Activated CD8-positive, alpha-beta T cell treated with anti-CD3 and anti-CD28 coated beads, Interleukin-2, amount 10 ng/mL, durations not matched to agents 7 days and 5 days (primary cell): ENCODE measurements at regions not wholly inside any gene's neighbourhood (a gene's known extent, or its start where the extent isn't known, plus 50 kb on each side); places are given as distances from the start of the nearest gene placed in this dataset.
"Not testable (repeated sequence)": the region's sequence is repeated elsewhere in the genome, so short reads cannot be mapped to it uniquely, and the experiment has no call there.

Source experiments
- ATAC-seq: fragments of 150-1000 bp; cut with Tn5 transposase; one replicate; pipeline ENCODE4 v1.10.0; 2021; ENCODE audit warnings: moderate library complexity
- CTCF ChIA-PET: fragments of 350-600 bp; sonication (Branson Sonifier 250); formaldehyde crosslinking; loops from one replicate; lab custom pipeline; 2021; ENCODE audit warnings: antibody characterized with exemption; lab: Charles Lee
- POLR2A ChIA-PET: fragments of 350-600 bp; sonication (Branson Sonifier 250); formaldehyde crosslinking; loops from one replicate; lab custom pipeline; 2021; ENCODE audit warnings: antibody characterized with exemption; lab: Charles Lee
- DNase-seq: peaks from one replicate; pipeline ENCODE4 v3.0.0-alpha.2; 2020
- H3K27ac Mint-ChIP-seq: one replicate; pipeline ENCODE4 v1.8.0; 2021; ENCODE audit warnings: mild to moderate bottlenecking, mixed read lengths
- H3K27me3 Mint-ChIP-seq: one replicate; pipeline ENCODE4 v1.8.0; 2021; ENCODE audit warnings: low read depth, mixed read lengths
- H3K36me3 Mint-ChIP-seq: one replicate; pipeline ENCODE4 v1.8.0; 2021; ENCODE audit warnings: low read depth, mixed read lengths
- H3K4me1 Mint-ChIP-seq: one replicate; pipeline ENCODE4 v1.8.0; 2021; ENCODE audit warnings: low read depth, mixed read lengths
- H3K4me3 Mint-ChIP-seq: one replicate; pipeline ENCODE4 v1.8.0; 2021; ENCODE audit warnings: mild to moderate bottlenecking, mixed read lengths
- H3K9me3 Mint-ChIP-seq: one replicate; pipeline ENCODE4 v1.8.0; 2022; ENCODE audit warnings: mixed read lengths; ENCODE audit not compliant: insufficient read depth

DNA sequence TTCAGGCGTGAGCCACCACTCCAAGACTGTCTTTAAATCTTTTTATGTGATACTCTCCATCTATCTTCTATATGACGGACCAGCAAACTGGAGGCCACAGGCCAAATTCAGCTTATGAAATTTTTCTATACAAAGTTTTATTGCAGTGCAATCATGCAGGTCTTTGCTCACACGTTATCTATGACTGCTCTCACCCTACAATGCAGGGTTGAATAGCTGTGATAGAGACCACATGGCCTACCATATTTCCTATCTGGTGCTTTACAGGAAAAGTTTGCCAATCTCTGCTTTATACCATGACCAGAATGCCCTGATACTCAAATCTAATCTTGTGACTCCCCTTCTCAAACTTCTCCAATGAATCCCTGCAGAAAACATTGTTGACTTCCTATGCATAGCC lies 89.5 kb upstream of the ACBD5 start:
- no peaks in the 10 kb centered on the region for H3K4me1 Mint-ChIP-seq
- H3K36me3 Mint-ChIP-seq = no peaks in the 10 kb centered on the region
- no peaks in the 10 kb centered on the region for H3K9me3 Mint-ChIP-seq
- no peak overlapping the region for H3K27ac Mint-ChIP-seq
- no peak for ATAC-seq
- ChIA-PET CTCF (interaction anchor here (1.2 kb wide), 1 partner anchor 29 kb away, joined by 3 read pairs; no protein-coding TSS in a partner anchor), POLR2A (no interaction called here)
- no peak overlapping the region for H3K4me3 Mint-ChIP-seq
- peaks cover 16% of the 10 kb centered on the region for H3K27me3 Mint-ChIP-seq
- no peak for DNase-seq

DNA sequence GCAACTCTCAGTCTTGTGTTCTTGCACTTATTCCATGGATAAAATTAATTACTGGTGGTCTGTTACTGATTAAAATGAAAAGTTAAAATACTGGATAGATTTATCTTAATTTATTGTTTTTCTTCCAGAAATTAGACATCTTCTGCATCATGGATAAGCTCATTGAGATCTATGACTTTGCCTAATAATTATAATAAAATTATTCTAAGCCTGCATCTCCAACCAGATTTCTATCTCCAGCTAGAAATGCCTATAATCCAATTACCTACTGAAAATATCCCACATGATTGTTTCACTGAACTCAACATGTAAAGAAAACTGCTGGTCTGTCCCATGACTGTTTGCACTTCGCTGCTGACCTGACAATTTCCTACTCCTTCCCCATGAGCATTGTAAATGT lies 88.3 kb upstream of the ACBD5 start:
- H3K36me3 Mint-ChIP-seq = no peaks in the 10 kb centered on the region
- no peak overlapping the region for H3K4me3 Mint-ChIP-seq
- H3K9me3 Mint-ChIP-seq = no peaks in the 10 kb centered on the region
- H3K27ac Mint-ChIP-seq = no peak overlapping the region
- ATAC-seq (no peak), DNase-seq (no peak)
- peaks cover 16% of the 10 kb centered on the region for H3K27me3 Mint-ChIP-seq
- CTCF ChIA-PET = no interaction called here
- POLR2A ChIA-PET = no interaction called here
- H3K4me1 Mint-ChIP-seq = no peaks in the 10 kb centered on the region

DNA sequence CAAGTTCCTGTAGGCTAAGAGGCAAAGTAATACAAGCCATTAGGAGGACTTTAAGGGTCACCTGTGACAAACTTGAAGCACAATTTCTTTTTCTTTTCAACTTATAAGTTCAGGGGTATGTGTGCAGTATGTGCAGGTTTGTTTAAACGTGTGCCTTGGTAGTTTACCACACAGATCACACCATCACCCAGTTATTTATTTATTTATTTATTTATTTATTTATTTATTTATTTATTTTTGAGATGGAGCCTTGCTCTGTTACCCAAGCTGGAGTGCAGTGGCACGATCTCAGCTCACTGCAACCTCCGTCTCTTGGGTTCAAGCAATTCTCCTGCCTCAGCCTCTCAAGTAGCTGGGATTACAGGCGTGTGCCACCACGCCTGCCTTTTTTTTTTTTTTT lies 86.2 kb upstream of the ACBD5 start:
- H3K27me3 Mint-ChIP-seq = peaks cover 16% of the 10 kb centered on the region
- CTCF ChIA-PET, POLR2A ChIA-PET: not testable (repeated sequence)

DNA sequence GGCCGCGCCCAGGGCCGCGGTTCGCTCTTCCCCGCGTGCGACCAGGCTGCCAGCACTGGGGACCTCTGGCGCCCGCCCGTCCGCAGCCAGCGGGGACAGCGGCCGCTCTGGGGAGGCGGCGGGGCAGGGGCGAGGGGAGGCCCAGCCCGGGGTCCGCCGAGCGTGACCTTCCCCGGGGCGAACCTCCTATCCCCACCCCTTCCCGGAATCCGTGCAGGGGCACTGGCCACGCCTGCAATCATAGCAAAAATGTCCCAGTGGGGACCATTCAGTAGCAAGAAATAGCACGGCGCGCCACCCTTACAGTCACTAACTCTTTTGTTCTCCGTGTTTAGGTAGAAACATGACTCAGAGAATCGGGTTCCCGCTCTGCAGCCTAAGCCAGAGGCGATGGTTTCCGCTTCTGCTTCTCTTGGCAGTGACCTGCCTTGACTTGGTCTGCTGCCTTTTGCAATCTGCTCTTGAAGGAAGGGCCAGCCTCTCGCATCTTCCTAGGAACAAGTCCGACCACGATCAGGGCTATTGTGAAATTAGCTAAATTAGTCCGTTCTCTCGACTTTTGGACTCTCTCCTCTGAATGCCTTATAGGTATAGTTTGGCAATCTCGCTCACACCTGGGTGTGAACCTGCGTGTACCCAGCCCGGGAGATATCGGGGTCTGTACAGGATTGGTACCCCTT lies 79.3 kb upstream of the ACBD5 start:
- no peaks in the 10 kb centered on the region for H3K36me3 Mint-ChIP-seq
- H3K4me3 Mint-ChIP-seq = no peak overlapping the region
- H3K27me3 Mint-ChIP-seq = peaks cover 15% of the 10 kb centered on the region

More for the DNA sequence above, 86.2 kb upstream of the ACBD5 start:
- not testable (repeated sequence) for DNase-seq, H3K4me1 Mint-ChIP-seq, H3K4me3 Mint-ChIP-seq, H3K9me3 Mint-ChIP-seq, H3K36me3 Mint-ChIP-seq, H3K27ac Mint-ChIP-seq, ATAC-seq

DNA sequence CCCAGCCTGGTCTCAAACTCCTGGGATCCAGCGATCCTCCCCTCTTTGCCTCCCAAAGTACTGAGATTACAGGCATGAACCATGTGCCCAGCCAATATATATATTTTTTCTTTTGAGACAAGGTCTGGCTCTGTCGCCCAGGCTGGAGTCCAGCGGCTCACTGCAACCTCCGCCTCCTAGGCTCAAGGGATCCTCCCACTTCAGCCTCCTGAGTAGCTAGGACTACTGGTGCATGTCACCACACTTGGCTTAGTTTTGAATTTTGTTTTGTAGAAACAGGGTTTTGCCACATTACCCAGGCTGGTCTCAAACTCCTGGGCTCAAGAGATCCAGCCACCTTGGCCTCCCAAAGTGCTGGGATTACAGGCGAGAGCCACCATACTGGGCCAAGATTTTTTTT lies 78.5 kb upstream of the ACBD5 start:
- H3K4me1 Mint-ChIP-seq, CTCF ChIA-PET, H3K4me3 Mint-ChIP-seq, H3K36me3 Mint-ChIP-seq, H3K27ac Mint-ChIP-seq, H3K9me3 Mint-ChIP-seq, ATAC-seq, POLR2A ChIA-PET, DNase-seq: not testable (repeated sequence)
- peaks cover 17% of the 10 kb centered on the region for H3K27me3 Mint-ChIP-seq

More for the DNA sequence above, 79.3 kb upstream of the ACBD5 start:
- Mint-ChIP-seq H3K27ac (no peak overlapping the region), H3K4me1 (no peaks in the 10 kb centered on the region), H3K9me3 (no peaks in the 10 kb centered on the region)
- ChIA-PET POLR2A (no interaction called here), CTCF (no interaction called here)
- ATAC-seq (no peak), DNase-seq (no peak)

DNA sequence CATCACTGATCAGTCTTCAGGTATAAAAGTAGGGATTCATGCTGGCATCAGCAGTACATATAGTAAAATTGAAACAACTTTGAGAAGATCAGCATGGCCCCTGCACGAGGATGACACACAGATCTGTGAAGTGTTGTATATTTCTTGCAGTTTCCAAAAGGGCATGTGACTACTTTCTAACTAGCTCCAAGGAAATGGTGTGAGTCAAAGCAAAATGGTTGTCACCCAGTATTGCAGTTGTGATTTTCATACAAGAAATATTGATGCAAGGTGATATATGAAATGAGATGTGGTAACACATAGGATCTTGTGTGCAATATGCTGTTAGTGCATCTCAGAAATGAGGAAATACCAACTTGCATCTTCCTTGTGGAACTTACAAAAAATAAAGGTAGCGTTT lies 74.5 kb upstream of the ACBD5 start:
- H3K27ac Mint-ChIP-seq, H3K9me3 Mint-ChIP-seq, ATAC-seq, H3K4me1 Mint-ChIP-seq, DNase-seq, CTCF ChIA-PET, H3K4me3 Mint-ChIP-seq, POLR2A ChIA-PET, H3K36me3 Mint-ChIP-seq: not testable (repeated sequence)
- H3K27me3 Mint-ChIP-seq = peaks cover 19% of the 10 kb centered on the region

DNA sequence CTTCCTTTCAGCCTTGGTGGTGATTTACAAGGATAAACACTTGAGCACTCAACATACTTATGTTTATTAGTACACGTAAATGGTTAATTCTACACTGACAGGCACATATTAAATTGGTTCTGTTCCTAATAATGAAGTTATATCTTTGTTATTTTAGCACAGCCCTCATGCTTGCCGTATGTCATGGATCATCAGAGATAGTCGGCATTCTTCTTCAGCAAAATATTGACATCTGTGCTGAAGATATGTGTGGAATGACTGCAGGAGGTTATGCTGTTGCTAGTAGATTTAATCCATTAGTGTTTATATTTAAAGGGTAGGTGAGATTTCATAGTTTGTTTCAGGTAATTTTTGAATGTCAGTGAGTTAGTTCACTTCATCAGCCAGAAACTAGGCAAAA lies 73.0 kb upstream of the ACBD5 start:
- H3K4me1 Mint-ChIP-seq, CTCF ChIA-PET, H3K36me3 Mint-ChIP-seq, POLR2A ChIA-PET, ATAC-seq, H3K9me3 Mint-ChIP-seq, H3K27ac Mint-ChIP-seq, DNase-seq, H3K4me3 Mint-ChIP-seq: not testable (repeated sequence)
- H3K27me3 Mint-ChIP-seq = peaks cover 16% of the 10 kb centered on the region

DNA sequence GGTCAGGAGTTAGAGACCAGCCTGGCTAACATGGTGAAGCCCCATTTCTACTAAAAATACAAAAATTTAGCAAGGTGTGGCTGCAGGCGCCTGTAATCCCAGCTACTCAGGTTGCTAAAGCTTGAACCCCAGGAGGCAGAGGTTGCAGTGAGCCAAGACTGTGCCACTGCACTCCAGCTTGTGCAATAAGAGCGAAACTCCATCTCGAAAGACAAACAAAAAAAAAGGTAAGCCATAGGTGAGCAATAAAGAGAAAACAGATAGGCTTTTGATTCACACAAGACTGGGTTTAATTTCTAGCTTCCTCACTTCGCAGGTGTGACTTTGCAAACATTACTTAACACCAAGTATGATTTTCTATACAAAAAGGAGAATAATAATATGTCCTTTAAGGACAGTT lies 72.3 kb upstream of the ACBD5 start:
- ATAC-seq = no peak
- CTCF ChIA-PET = no interaction called here
- H3K27me3 Mint-ChIP-seq = peaks cover 13% of the 10 kb centered on the region
- no peak for DNase-seq
- H3K9me3 Mint-ChIP-seq = no peaks in the 10 kb centered on the region
- POLR2A ChIA-PET = no interaction called here
- no peak overlapping the region for H3K27ac Mint-ChIP-seq
- H3K36me3 Mint-ChIP-seq = no peaks in the 10 kb centered on the region
- H3K4me3 Mint-ChIP-seq = no peak overlapping the region
- H3K4me1 Mint-ChIP-seq = no peaks in the 10 kb centered on the region

DNA sequence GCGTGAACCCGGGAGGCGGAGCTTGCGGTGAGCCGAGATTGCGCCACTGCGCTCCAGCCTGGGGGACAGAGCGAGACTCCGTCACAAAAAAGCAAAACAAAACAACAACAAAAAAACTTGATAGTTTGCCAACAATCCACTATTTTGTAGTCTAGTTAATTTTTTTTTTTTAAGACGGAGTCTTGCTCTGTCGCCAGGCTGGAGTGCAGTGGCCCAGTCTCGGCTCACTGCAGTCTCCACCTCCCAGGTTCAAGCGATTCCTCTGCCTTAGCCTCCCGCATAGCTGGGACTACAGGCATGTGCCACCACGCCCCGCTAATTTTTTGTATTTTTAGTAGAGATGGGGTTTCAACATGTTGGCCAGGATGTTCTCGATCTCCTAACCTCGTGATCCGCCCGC lies 71.2 kb upstream of the ACBD5 start:
- DNase-seq, H3K27ac Mint-ChIP-seq, H3K4me1 Mint-ChIP-seq, H3K9me3 Mint-ChIP-seq, H3K27me3 Mint-ChIP-seq, H3K4me3 Mint-ChIP-seq, ATAC-seq, CTCF ChIA-PET, POLR2A ChIA-PET, H3K36me3 Mint-ChIP-seq: not testable (repeated sequence)

DNA sequence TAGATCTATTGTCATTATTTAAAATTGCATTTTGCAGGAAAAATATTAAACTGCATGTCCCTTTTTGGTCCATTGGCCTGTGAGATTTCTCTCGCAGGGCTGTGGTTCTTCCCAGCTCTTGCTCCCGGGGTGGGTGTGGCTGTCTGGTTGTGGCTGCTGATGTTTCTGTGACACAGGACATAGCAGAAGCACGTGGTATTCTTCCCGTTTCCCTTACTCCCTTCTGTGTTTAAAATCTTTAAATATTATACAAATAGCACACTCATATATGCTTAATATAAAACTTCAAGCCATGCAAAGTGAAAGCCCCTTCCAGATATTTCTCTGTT lies 57.9 kb upstream of the ACBD5 start:
- H3K36me3 Mint-ChIP-seq, DNase-seq, H3K27me3 Mint-ChIP-seq, H3K27ac Mint-ChIP-seq, POLR2A ChIA-PET, H3K4me3 Mint-ChIP-seq, H3K9me3 Mint-ChIP-seq, ATAC-seq, H3K4me1 Mint-ChIP-seq, CTCF ChIA-PET: not testable (repeated sequence)

DNA sequence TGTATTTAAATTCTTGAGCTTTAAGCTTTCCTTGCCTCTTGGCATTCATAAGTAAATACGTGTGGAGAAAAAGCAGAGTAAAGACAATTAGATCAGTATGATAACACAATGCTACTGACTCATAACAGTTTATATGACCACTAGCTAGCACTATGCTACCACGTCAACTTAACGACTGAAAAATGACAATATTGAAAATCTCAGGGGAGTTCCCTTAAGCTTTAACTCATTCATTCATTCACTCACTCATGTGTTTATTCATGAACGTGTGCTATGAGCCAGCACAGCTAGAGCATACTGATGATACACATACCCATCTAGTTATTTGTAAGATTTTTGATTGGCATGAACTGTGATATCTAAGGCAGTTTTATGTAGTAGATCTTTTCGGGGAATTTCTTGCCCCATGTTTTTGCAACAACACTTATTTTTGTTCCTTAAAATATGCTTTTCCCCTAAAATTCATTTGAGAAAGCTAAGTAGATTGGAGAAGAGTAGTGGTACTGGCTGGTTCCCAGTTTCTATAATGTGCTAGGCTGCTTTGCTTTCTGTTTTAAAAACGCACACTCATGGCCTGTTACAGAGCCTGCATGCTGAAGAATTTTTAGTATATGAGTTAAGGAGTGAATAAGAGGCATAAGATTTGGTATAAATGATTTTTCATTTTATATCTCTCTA lies 57.4 kb upstream of the ACBD5 start:
- DNase-seq (no peak), ATAC-seq (no peak)
- ChIA-PET POLR2A (no interaction called here), CTCF (no interaction called here)
- no peak overlapping the region for H3K4me3 Mint-ChIP-seq
- H3K36me3 Mint-ChIP-seq = no peaks in the 10 kb centered on the region
- no peak overlapping the region for H3K27ac Mint-ChIP-seq
- H3K27me3 Mint-ChIP-seq = peaks cover 2% of the 10 kb centered on the region
- peaks cover 6% of the 10 kb centered on the region for H3K4me1 Mint-ChIP-seq
- H3K9me3 Mint-ChIP-seq = no peaks in the 10 kb centered on the region

DNA sequence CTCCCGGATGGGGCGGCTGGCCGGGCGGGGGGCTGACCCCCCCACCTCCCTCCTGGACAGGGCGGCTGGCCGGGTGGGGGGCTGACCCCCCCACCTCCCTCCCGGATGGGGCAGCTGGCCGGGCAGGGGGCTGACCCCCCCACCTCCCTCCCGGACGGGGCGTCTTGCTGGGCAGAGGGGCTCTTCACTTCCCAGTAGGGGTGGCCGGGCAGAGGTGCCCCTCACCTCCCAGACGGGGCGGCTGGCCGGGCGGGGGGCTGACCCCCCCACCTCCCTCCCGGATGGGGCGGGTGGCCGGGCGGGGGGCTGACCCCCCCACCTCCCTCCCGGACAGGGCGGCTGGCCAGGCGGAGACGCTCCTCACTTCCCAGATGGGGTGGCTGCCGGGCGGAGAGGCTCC lies 55.7 kb upstream of the ACBD5 start:
- CTCF ChIA-PET, H3K4me3 Mint-ChIP-seq, ATAC-seq, H3K36me3 Mint-ChIP-seq, H3K27ac Mint-ChIP-seq, H3K9me3 Mint-ChIP-seq, H3K27me3 Mint-ChIP-seq, DNase-seq, POLR2A ChIA-PET: not testable (repeated sequence)
- H3K4me1 Mint-ChIP-seq = peaks cover 12% of the 10 kb centered on the region
